Upper lobe of right lung (tissue), 1 donor: ENCODE measurements at regions not wholly inside any gene's neighbourhood (a gene's known extent, or its start where the extent isn't known, plus 50 kb on each side); places are given as distances from the start of the nearest gene placed in this dataset.

Experiments used
- ATAC-seq: fragments of 200-7000 bp; cut with Tn5 transposase; one replicate; pipeline ENCODE4 v1.9.1; 2020; ENCODE audit warnings: mild to moderate bottlenecking, moderate library complexity
- DNase-seq: peaks from one replicate; pipeline ENCODE4 v3.0.0-alpha.2; 2020
- H3K27ac ChIP-seq: fragments of 200-600 bp; one replicate; pipeline ENCODE4 v1.8.0; 2022
- H3K27me3 ChIP-seq: fragments of 200-600 bp; one replicate; pipeline ENCODE4 v1.8.0; 2022; ENCODE audit warnings: mild to moderate bottlenecking
- H3K36me3 ChIP-seq: fragments of 200-600 bp; one replicate; pipeline ENCODE4 v1.8.0; 2022
- H3K4me1 ChIP-seq: fragments of 200-600 bp; one replicate; pipeline ENCODE4 v1.8.0; 2022
- H3K4me3 ChIP-seq: fragments of 200-600 bp; one replicate; pipeline ENCODE4 v1.8.0; 2022; ENCODE audit warnings: mild to moderate bottlenecking
- H3K9me3 ChIP-seq: fragments of 200-600 bp; one replicate; pipeline ENCODE4 v1.8.0; 2022
- intact Hi-C: fragments of 100-400 bp; cut with DNase I; formaldehyde crosslinking; loops from one replicate; pipeline ENCODE4 v1.11.0; 2022
- TF ChIP-seq, protein P1 (sequence below): fragments of 200-600 bp; IDR thresholded peaks from one replicate; pipeline ENCODE4 v1.8.0; 2022; ENCODE audit warnings: antibody characterized with exemption
- donor health status: DM: no; HTN: yes; CAD: no; lungs with severe emphysema.

GRCh38 chr12:107288414-107289127 lies 195.2 kb upstream of the CRY1 start:
- DNase-seq = no peak
- H3K9me3 ChIP-seq = no peaks in the 10 kb centered on the region
- H3K36me3 ChIP-seq = no peaks in the 10 kb centered on the region
- no peaks in the 10 kb centered on the region for H3K27me3 ChIP-seq
- no peaks in the 10 kb centered on the region for H3K4me1 ChIP-seq
- TF ChIP-seq, protein P1, sequence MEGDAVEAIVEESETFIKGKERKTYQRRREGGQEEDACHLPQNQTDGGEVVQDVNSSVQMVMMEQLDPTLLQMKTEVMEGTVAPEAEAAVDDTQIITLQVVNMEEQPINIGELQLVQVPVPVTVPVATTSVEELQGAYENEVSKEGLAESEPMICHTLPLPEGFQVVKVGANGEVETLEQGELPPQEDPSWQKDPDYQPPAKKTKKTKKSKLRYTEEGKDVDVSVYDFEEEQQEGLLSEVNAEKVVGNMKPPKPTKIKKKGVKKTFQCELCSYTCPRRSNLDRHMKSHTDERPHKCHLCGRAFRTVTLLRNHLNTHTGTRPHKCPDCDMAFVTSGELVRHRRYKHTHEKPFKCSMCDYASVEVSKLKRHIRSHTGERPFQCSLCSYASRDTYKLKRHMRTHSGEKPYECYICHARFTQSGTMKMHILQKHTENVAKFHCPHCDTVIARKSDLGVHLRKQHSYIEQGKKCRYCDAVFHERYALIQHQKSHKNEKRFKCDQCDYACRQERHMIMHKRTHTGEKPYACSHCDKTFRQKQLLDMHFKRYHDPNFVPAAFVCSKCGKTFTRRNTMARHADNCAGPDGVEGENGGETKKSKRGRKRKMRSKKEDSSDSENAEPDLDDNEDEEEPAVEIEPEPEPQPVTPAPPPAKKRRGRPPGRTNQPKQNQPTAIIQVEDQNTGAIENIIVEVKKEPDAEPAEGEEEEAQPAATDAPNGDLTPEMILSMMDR = no peak
- ATAC-seq = no peak
- no peak overlapping the region for H3K27ac ChIP-seq
- no peak overlapping the region for H3K4me3 ChIP-seq
- intact Hi-C loops = no loop called here

DNA sequence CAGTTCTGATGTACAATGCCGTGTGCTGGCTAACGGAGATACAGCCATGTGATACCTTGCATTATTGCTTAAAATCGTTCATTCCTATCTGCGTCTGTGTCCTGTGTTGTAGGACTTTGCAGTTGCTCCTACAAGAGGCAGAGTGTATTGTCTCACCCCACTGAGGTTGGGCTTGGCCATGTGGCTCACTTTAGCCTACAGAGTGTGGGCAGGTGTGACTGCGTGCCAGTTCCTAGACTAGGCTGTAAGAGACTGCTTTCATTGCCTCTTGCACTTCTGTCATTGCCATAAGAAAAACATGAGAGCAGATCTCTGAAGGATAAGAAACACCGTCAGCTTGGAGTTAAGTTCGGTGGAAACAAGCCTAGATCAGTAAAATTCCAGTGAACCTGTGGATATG lies 197.7 kb upstream of the CRY1 start:
- TF ChIP-seq, protein P1 = no peak
- DNase-seq (no peak), ATAC-seq (no peak)
- no peaks in the 10 kb centered on the region for H3K27me3 ChIP-seq
- no peaks in the 10 kb centered on the region for H3K36me3 ChIP-seq
- no peaks in the 10 kb centered on the region for H3K9me3 ChIP-seq
- H3K4me3 ChIP-seq = no peak overlapping the region
- intact Hi-C loops = no loop called here
- H3K4me1 ChIP-seq = no peaks in the 10 kb centered on the region
- no peak overlapping the region for H3K27ac ChIP-seq

GRCh38 chr12:107296681-107297089 lies 203.3 kb upstream of the CRY1 start:
- intact Hi-C loops = no loop called here
- H3K36me3 ChIP-seq = no peaks in the 10 kb centered on the region
- no peak overlapping the region for H3K4me3 ChIP-seq
- DNase-seq = no peak
- no peaks in the 10 kb centered on the region for H3K4me1 ChIP-seq
- H3K27me3 ChIP-seq = no peaks in the 10 kb centered on the region
- no peaks in the 10 kb centered on the region for H3K9me3 ChIP-seq
- TF ChIP-seq, protein P1 = no peak
- no peak overlapping the region for H3K27ac ChIP-seq
- no peak for ATAC-seq

GRCh38 chr12:107302649-107303341 lies 209.4 kb upstream of the CRY1 start:
- no peak for ATAC-seq
- TF ChIP-seq, protein P1 = no peak

DNA sequence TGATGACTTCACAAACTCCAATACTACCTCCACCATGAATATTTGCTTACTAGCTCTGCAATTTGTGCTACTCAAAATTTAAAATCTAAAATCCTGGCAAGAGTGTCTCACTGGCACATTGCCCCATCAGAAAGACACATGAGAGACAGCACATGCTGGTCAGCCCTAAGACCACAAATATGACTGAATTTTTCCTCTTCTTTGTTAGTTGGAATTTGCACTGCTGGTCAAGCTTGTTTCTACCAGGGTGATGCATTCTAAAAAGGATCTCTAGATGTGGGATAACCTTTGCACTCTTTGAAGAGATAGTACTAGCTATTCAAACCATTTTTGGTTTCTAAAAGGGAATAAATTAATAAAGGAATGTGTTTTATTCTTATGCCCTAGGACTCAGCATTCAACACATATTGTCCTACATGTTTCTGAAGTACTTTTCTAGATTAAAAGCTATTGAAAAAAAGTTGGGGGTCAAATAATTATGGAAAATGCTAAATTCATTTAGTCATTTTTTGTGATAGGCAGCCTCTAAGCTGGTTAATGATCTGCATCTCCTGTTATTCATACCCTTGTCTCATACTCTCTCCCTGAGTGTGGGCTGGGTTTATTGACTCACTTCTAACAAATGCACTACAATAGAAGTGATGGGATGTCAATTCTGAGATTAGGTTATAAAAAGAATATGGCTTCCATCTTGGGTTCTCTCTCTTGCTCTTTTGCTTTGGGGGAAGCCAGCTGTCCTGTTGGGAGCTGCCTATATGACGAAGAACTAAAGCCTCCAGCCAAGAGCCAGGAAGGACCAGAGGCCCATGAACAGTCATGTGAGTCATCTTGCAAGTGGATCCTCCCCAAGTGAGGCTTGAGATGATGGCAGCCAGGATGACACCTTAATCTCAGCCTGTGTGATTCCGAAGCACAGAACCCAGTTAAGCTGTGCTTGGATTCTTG lies 211.5 kb upstream of the CRY1 start:
- intact Hi-C loops = no loop called here
- no peaks in the 10 kb centered on the region for H3K4me1 ChIP-seq
- TF ChIP-seq, protein P1 = no peak
- H3K27me3 ChIP-seq = peaks cover 5% of the 10 kb centered on the region
- no peaks in the 10 kb centered on the region for H3K36me3 ChIP-seq
- H3K27ac ChIP-seq = no peak overlapping the region
- ATAC-seq = no peak
- H3K9me3 ChIP-seq = no peaks in the 10 kb centered on the region
- no peak overlapping the region for H3K4me3 ChIP-seq
- DNase-seq = no peak

More at GRCh38 chr12:107302649-107303341, 209.4 kb upstream of the CRY1 start:
- Histone ChIP-seq H3K27me3 (no peaks in the 10 kb centered on the region), H3K9me3 (no peaks in the 10 kb centered on the region), H3K27ac (no peak overlapping the region), H3K36me3 (no peaks in the 10 kb centered on the region), H3K4me3 (no peak overlapping the region), H3K4me1 (no peaks in the 10 kb centered on the region)
- intact Hi-C loops = no loop called here
- no peak for DNase-seq
